Mesothelial cell of epicardium (in vitro differentiated cells): ENCODE measurements at regions not wholly inside any gene's neighbourhood (a gene's known extent, or its start where the extent isn't known, plus 50 kb on each side); places are given as distances from the start of the nearest gene placed in this dataset.

ENCODE experiments used
- DNase-seq, 2 experiments: peaks; one replicate each; pipeline ENCODE4 v3.0.0; 2021; ENCODE audit warnings: low spot score in 2 of 2; ENCODE audit not compliant: unreplicated experiment in 2 of 2
- H3K27ac Mint-ChIP-seq: 2 replicates; pipeline ENCODE4 v1.8.0; 2021; ENCODE audit warnings: mixed read lengths
- H3K27me3 Mint-ChIP-seq: 2 replicates; pipeline ENCODE4 v1.8.0; 2021; ENCODE audit warnings: low read depth, mixed read lengths
- H3K36me3 Mint-ChIP-seq: 2 replicates; pipeline ENCODE4 v1.8.0; 2021; ENCODE audit warnings: mixed read lengths
- H3K4me1 Mint-ChIP-seq: 2 replicates; pipeline ENCODE4 v1.8.0; 2021; ENCODE audit warnings: mixed read lengths
- H3K4me3 Mint-ChIP-seq: 2 replicates; pipeline ENCODE4 v1.8.0; 2021; ENCODE audit warnings: mild to moderate bottlenecking, moderate library complexity, mixed read lengths
- H3K9me3 Mint-ChIP-seq: 2 replicates; pipeline ENCODE4 v1.8.0; 2021; ENCODE audit warnings: mixed read lengths
- TF ChIP-seq, protein P1 (sequence below): fragments of 200-600 bp; sonication (generic); IDR thresholded peaks from one replicate; pipeline ENCODE4 v1.5.0; 2021; ENCODE audit warnings: antibody characterized with exemption; ENCODE audit not compliant: unreplicated experiment

- Mint-ChIP-seq H3K4me1 (no peaks in the 10 kb centered on the region), H3K36me3 (no peaks in the 10 kb centered on the region), H3K27me3 (peaks cover 56% of the 10 kb centered on the region), H3K9me3 (no peaks in the 10 kb centered on the region), H3K4me3 (no peak overlapping the region), H3K27ac (no peak overlapping the region)
- TF ChIP-seq, protein P1, sequence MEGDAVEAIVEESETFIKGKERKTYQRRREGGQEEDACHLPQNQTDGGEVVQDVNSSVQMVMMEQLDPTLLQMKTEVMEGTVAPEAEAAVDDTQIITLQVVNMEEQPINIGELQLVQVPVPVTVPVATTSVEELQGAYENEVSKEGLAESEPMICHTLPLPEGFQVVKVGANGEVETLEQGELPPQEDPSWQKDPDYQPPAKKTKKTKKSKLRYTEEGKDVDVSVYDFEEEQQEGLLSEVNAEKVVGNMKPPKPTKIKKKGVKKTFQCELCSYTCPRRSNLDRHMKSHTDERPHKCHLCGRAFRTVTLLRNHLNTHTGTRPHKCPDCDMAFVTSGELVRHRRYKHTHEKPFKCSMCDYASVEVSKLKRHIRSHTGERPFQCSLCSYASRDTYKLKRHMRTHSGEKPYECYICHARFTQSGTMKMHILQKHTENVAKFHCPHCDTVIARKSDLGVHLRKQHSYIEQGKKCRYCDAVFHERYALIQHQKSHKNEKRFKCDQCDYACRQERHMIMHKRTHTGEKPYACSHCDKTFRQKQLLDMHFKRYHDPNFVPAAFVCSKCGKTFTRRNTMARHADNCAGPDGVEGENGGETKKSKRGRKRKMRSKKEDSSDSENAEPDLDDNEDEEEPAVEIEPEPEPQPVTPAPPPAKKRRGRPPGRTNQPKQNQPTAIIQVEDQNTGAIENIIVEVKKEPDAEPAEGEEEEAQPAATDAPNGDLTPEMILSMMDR = no peak
- DNase-seq = no peak
Measured at GRCh38 chr13:111640006-111640405, 319.6 kb downstream of the TEX29 start.

GRCh38 chr13:111640476-111640875 is 320.0 kb downstream of the TEX29 start:
- Mint-ChIP-seq H3K4me3 (no peak overlapping the region), H3K27ac (no peak overlapping the region), H3K4me1 (no peaks in the 10 kb centered on the region), H3K27me3 (peaks cover 54% of the 10 kb centered on the region), H3K9me3 (no peaks in the 10 kb centered on the region), H3K36me3 (no peaks in the 10 kb centered on the region)
- no peak for DNase-seq
- TF ChIP-seq, protein P1 = no peak

DNA sequence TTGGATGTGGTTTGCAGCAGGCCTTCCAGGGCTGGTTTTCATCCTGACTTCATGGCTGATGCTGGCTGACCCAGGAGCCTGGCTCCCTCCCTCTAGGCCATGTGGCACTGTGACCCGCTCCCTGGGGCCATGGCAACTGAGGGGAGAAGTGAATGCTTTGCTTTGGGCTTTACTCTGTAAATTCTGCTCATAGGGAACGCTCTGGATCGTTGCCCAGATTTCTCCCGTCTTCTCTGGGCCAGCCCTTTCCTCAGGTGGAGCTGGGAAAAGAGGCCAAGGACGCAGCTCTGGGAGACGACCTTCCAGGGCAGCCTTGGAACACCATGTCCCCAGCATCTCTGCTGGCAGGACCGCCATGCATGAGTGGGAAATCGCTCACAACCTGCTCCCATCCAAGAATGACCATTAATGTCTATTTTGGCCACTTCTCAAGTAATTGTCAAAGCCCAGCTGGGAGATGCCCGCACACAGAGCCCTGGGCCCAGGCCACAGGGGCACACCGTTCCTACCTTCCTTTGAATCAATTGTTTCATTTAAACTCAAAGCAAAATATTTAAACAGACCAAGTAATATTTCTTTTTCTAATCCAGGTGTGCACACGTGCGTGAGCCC is 321.8 kb downstream of the TEX29 start:
- H3K27me3 Mint-ChIP-seq = peaks cover 51% of the 10 kb centered on the region
- no peak for DNase-seq
- H3K9me3 Mint-ChIP-seq = no peaks in the 10 kb centered on the region
- no peak overlapping the region for H3K4me3 Mint-ChIP-seq
- H3K4me1 Mint-ChIP-seq = no peaks in the 10 kb centered on the region
- TF ChIP-seq, protein P1 = no peak
- no peaks in the 10 kb centered on the region for H3K36me3 Mint-ChIP-seq
- H3K27ac Mint-ChIP-seq = no peak overlapping the region

DNA sequence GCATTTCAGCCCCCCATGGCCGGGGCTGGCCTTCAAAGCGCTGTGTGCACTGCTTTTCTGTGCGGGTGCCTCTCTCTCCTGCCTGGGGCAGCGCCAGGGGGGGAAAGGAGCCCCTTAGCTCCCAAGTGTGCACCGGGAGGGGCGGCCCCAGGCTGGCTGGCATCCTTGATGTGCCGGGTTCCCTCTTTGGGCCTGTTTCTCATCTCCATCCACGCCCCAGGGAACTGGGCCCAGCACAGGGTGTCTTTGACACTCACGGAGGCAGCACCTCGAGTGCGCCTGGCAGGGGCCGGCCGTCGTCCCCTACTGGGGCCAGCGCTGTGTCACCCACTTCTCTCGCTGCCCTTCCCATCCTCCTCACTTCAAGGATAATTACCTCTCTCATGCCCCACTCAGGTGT is 324.3 kb downstream of the TEX29 start:
- Mint-ChIP-seq H3K27me3 (peaks cover 66% of the 10 kb centered on the region), H3K4me3 (no peak overlapping the region), H3K4me1 (no peaks in the 10 kb centered on the region), H3K36me3 (no peaks in the 10 kb centered on the region), H3K9me3 (no peaks in the 10 kb centered on the region), H3K27ac (no peak overlapping the region)
- TF ChIP-seq, protein P1 = no peak
- no peak for DNase-seq

DNA sequence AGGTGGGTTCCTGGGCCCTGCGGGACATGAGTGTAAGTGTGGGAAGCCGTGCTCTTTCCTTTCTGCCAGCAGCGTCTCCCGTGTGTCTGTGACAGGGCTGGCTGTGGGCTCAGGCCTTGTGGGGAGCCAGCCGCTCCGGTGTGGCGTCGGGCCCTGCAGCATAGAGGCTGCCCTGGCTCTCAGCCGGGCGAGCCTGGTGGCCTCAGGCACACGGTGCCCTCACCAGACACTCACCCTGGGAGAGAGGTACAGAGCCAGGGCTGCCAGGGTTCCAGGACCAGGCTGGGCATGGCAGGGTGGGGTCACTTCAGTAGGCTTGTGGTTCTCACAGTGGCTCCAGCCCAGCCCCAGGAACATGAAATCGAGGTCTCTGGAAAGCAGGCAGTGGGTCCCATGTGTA is 324.8 kb downstream of the TEX29 start:
- Mint-ChIP-seq H3K27me3 (peaks cover 67% of the 10 kb centered on the region), H3K27ac (no peak overlapping the region)

More for the DNA sequence above, 324.8 kb downstream of the TEX29 start:
- no peaks in the 10 kb centered on the region for H3K9me3 Mint-ChIP-seq
- no peaks in the 10 kb centered on the region for H3K36me3 Mint-ChIP-seq
- DNase-seq = no peak
- H3K4me1 Mint-ChIP-seq = no peaks in the 10 kb centered on the region
- no peak overlapping the region for H3K4me3 Mint-ChIP-seq
- TF ChIP-seq, protein P1 = no peak
